ENCODE measurements at regions not wholly inside any gene's neighbourhood (a gene's known extent, or its start where the extent isn't known, plus 50 kb on each side); places are given as distances from the start of the nearest gene placed in this dataset.

DNA sequence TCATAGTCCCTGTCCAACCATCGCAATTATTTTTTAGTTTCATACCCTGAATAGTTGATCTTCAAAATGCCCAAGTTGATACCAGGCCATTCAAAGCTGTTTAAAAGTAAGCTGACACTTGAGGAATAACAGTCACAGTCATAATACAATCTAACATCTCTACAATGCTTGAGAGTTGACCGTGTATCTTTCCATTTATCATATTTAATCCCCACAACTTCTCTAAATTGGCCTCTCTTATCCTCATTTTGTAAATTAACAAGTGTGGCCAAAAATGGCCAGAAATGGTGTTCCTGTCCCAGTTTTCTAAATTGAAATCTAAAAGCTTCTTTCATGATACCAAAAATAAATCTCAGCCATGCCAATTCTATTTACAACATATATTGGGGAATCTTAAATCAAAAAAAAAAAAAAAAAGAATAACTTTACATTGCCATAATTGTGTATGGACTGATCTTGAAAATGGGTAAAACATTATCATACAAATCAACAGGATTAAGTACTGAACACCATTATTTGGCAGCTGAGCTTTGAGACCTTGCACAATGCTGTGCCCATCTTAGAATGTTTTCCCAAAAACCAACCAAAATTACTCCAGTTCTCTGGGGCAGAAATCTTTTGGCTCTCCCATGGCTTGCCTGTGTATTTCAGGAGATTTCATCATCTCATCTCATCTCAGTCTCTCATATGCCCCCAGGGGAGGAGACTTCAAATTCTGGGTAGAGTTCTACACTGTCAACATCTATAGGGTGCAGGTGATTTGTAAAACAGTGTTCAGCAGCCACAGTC is 448.7 kb upstream of the JARID2 start:
- no peak for DNase-seq (ENCODE audit: low read depth in 2 of 3, low spot score in 2 of 3)

DNA sequence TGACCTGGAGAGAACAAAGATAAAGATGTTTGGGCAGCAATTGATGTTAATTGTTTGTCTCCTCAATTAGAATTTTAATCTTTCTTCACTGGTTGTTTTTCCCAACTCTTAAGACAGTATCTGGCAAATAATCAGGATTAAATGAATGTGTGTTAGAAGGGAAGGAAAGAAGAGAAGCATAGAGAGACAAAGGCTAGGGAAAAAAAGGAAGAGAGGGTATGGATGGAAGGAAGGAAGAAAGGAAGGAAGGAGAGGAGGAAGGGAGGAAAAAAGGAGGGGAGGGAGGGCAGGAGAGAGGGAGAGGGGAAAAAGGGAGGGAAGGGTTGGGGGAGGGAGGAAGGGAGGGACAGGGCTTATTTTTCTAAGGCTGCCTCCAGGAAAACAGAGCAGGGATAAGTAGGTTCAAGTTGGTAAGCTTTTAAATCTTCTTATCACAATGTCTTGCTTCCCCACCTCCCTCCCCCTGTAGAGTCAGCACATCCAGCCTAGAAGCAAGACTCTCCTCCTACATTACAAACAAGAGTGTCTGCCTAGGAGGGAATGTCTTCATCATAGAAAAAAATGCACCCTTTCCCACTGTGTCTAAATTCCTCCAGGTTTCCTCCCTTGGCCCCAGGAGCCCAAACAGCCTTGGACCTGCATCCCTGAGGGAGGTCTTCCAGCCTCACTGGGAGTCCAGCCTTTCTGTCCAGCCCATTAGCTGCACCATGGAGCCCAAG is 447.8 kb upstream of the JARID2 start:
- DNase-seq (ENCODE audit: low read depth in 2 of 3, low spot score in 2 of 3), result no peak

DNA sequence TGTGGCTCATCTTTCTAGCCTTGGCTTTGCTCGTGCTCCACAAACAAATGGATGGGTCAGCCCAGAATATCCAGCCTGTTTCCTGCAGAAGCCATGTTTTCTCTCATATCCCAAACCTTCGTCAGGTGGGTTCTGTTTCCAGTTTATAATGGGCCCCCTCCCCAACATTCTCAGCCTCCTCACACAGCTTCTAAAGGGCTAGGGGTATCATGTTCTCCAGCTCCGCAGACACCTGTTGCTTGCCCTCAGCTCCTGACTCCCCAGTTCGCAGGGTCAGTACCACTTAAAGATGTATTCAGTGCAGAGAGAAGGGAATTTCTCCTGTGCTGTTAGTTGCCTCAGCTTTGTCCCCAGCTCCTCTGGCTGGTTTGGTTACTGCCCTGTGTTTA is 447.3 kb upstream of the JARID2 start:
- DNase-seq (ENCODE audit: low read depth in 2 of 3, low spot score in 2 of 3), result no peak

DNA sequence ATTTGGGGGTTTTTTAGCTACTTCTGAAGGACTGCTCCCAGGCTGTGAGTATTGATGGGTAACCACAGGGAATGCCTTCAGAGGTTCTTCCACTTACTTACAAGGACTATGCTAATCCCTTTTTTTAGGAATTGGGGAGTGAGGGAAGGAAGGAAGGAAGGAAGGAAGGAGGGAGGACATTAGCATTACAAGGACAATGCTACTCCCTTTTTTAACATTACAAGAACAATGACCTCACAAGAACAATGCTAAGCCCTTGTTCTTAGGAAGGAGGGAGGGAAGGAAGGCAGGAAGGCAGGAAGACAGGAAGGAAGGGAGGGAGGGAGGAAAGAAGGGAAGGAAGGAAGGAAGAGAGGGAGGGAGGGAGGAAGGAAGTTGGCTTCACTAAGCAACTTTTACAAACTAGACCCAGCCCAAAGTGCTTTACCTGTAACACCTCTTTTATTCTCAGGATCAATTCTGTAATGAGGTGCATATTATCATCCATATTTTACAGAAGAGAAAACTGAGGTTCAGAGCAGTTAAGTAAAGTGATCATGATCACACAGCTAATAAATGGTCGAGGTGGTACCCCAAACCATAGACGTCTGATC is 446.8 kb upstream of the JARID2 start:
- DNase-seq (ENCODE audit: low read depth in 2 of 3, low spot score in 2 of 3), result no peak

DNA sequence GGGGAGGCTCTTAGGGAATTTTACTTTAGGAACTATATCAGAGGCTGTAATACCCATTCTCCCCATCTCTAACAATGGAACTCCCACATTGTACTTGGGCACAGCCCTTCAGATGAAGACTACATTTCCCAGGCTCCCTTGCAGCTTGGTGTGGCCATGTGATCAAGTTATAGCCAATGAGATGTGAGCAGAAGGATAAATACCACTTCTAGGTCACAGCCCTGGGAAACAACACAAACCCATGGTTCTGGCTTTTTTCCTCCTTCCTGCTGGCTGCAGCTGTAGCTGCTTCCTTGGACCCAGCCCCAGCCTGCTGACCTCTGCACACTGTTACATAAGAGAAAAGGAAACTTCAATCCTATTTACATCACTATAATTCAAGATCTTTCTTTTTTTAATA is 445.9 kb upstream of the JARID2 start:
- no peak for DNase-seq (ENCODE audit: low read depth in 2 of 3, low spot score in 2 of 3)

DNA sequence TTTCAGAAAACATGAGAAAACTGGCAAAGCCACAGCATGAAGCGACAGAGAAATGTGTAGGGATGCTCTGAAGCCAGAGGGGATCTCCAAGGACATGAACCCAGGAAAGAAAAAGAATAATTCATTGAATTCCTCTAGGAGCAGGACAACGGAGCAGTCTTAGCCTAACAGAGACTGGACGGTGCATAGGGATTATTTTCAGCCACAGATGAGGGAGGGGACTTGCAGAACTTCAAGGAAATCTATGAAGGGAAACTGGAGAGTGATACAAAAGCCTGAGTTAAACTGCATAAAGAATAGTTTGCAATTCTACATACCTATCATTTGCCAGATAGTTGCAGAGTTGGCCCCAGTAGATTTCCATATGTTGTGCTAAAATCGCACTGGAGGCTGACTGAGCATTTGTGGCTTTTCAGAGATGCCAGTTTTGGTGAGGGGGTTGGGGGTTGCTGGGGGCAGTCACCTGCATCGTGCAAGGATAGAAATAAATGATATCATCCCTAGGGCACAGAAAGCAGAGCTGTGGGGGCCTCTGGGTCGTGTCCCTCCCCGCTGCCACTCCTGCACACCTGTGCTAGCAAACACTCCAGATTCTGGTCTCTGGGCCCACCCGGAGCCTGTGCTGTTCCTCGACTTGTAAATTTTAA is 443.2 kb upstream of the JARID2 start:
- no peak for DNase-seq (ENCODE audit: low read depth in 2 of 3, low spot score in 2 of 3)

DNA sequence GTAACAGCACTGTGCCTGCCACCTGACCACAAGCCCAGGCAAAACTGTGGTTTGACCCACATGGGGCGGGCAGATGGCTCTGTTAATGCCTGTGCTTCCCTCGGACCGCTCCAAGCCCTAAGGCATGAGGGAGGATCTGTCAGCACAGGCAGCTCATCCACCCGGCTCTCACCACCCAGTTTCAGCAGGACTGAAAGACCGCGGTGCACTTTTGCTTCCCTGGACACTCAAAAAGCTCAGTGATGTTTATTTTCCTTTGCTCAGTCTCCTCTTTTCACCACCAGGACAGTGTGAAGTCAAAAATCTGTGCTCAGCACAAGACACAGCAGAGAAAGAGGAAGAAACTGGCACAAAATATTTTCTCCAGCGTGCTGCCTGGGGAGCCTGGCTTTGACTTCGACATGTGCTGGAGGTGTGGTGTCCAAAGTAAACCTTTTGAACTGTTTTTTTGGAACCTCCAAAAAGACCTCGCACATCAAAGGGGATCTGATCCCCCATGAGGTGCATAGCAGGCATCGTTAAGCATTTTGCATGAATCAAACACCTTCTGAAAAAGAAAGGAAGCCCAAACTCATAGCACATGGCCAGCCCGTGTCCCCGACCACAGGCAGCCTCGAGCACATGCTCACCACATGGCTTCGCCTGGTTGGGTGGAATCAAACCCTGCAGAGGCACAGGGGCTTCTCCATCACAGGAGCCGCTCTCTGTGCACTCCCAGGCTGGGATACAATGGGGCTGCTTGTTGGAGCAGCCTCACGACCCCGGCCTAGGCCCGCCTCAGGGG is 441.7 kb upstream of the JARID2 start:
- no peak for DNase-seq (ENCODE audit: low read depth in 2 of 3, low spot score in 2 of 3)

DNA sequence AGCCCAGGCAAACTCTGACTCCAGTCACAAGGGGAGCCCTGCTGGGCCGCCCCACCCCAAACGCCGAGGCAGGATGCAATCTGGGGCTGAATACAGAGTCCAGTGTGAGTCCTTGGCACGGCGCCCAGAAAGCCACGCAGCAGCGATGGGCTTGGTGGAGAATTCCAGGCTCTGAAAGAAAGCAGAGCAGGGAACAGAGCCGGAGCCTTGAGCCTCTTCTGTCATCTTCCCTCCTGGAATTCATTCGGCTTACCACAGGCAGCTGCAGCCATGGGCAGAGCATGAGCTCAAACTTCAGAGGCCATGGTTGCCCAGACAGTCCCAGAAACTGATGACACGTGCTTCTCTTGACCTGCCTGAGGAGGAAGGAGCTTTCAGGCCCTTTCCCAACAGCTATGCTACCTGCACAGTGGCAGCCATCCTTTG is 441.1 kb upstream of the JARID2 start:
- no peak for DNase-seq (ENCODE audit: low read depth in 2 of 3, low spot score in 2 of 3)

DNA sequence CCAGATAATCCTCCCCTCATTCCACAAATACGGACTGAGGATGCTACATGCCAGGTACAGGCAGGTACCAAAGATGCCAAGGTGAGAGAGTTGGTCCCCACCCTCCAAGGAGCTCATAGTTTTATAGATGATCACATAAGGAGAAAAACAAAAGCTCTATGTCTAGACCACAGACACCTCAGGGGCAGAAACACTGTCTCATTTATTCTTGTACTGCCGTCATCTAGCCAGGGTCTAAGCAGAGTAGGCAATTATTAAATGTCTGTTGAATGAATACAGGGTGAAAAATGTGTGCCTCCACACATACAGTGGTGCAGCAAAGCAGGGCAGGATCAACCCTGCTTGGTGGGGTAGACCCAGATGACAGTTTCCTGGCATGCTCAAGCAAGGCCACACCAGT is 439.8 kb upstream of the JARID2 start:
- DNase-seq (ENCODE audit: low read depth in 2 of 3, low spot score in 2 of 3), result no peak

DNA sequence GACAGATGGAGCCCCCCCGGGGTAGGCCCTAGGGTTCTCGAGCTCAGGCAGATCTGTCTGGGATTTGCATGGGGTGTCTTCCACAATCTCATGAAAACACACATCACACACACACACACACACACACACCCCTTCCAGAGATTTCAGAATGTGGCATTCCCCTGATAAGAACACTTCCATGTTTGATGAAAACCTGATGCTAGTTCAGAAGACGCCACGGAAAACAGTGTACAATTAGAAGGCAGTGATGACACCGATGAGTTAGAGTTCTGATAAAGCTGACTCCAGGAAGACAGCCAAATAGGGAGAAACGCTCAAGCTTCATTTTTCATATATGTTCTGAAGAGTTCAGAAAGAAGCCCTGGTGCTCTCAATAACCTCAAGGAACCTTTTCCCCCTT is 438.7 kb upstream of the JARID2 start:
- no peak for DNase-seq (ENCODE audit: low read depth in 2 of 3, low spot score in 2 of 3)

DNA sequence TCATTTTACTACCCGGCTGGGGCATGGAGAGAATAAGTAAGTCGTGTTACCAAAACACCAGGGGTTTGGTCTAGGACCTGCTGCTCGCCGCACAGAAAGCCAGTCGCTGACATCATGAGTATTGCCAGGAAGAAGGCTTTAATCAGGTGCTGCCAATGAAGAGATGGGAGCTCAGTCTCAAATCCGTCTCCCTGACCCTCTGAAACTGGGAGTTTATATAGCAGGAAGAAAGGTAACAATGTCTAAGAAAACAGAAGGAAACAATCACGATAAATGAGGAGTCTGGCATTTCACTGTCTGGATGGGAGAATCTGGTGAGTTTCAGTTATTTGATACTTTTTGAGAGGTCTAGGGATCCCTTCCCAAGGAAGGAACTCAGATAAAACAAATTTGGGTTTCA is 437.9 kb upstream of the JARID2 start:
- DNase-seq (ENCODE audit: low read depth in 2 of 3, low spot score in 2 of 3), result no peak

DNA sequence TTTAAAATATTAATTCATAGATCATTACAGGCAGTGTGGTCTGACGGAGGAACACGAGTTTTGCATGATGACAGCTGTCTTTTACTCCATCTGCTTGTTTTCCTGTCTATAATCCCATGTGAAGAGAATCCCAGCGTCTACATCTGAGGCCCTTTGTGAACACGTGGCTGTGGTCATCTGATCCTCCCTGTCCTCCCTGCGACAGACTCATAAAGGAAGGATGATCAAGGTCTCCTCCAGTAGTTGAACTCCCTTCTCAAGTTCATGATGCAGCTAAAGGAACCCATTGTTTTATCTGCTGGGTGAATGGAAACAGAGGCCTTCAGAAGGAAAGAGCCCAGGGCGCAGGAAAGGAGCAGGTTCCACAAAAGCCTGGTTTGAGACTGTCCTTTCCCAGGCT is 435.8 kb upstream of the JARID2 start:
- DNase-seq (ENCODE audit: low read depth in 2 of 3, low spot score in 2 of 3), result no peak

DNA sequence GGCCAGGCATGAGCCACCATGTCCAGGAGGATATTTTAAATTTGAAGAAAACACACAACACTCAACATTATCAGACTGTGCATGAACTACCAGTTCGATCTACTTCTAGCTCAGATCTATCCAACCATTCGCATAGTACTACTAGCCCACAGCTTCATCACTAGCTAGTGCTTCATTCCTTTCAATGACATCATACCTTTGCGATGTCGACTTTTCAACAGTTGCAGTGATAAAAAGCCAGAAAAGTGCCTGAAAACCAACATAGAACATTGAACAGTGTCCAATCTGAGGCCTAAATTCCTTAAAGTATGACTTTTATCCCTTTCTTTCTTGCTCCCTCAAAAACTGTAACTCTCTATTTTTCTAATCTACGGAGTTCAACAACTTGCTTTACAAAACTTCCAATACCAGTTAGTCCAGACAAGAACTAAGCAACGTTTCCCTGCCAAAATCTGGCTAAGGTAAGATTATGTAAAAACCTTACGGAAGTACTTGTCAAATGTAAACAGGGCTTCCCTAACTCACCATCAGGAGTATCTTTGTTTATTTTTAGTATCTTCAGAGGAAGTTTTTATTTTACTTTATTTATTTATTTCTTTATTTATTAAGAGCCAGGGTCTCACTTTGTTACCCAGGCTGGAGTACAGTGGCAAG is 434.0 kb upstream of the JARID2 start:
- DNase-seq (ENCODE audit: low read depth in 2 of 3, low spot score in 2 of 3), result no peak

DNA sequence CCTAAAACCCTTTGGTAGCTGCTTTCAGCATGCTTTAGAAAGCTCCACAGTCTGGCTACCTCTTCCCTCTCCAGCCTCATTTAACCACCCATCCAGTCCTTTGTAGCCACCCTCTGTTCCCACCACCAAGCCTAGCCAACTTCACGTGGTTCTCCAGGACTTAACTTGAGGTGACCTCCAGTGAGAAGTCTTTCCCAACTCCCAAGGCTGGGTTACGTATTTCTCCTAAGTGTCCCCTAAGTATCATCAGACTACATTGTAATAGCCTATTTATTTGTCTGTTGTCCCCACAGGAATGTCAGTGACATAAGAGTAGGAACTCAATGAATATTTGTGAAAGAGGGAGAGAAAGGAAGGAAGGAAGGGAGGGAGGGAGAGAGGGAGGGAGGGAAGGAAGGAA is 431.9 kb upstream of the JARID2 start:
- DNase-seq (ENCODE audit: low read depth in 2 of 3, low spot score in 2 of 3), result no peak

DNA sequence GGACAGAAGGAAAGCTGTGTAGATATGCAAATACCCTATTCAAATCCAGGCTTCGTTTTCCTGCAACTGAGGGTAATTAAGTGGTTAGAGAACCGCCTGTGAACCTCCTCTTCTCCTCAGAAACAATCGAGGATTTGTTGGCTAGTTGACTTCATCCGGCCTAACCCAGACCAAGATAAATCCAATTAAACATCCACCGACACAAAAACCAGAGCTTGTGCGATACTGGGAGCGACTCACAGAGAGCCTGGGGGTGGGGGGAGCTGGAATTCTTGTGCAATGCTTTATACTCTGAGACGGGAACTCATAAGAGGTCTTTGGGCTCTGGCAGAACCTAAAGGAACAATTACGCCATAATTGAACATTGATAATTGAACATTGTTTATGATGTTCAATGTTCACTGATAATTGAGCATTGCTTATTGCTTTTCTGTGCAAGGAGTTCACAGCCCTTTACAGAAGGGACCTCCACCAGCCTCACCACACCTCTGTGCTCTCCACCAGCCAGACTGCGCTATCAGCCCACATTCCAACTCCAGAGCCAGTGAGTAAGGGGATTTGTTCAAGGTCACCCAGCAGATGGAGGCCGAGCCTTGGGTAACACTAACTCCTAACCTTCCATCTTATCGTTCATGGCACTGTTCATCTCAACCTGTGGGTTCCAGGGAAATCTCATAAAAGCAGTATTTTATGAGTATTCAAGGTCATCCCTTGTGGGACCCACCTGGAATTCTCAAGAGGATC is 429.6 kb upstream of the JARID2 start:
- no peak for DNase-seq (ENCODE audit: low read depth in 2 of 3, low spot score in 2 of 3)

DNA sequence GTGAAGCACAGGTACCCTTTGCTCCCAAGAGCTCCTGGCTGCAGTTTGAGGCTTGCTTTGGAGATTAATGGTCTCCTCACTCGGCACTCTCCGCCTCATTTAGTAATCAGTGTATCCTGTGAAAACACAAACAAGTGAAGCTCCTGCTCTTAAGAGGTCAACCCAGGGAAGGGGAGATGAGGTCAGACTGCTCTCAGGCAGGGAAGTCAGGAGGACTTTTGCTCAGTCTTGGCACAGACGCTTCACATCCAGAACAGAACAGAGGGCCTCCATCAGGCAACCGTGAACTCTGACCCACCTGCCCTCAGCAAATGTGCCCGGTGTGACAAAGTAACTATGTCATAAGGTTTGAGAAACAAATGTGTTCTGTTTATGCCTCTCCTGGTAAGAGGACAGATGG is 428.8 kb upstream of the JARID2 start:
- DNase-seq (ENCODE audit: low read depth in 2 of 3, low spot score in 2 of 3), result no peak

DNA sequence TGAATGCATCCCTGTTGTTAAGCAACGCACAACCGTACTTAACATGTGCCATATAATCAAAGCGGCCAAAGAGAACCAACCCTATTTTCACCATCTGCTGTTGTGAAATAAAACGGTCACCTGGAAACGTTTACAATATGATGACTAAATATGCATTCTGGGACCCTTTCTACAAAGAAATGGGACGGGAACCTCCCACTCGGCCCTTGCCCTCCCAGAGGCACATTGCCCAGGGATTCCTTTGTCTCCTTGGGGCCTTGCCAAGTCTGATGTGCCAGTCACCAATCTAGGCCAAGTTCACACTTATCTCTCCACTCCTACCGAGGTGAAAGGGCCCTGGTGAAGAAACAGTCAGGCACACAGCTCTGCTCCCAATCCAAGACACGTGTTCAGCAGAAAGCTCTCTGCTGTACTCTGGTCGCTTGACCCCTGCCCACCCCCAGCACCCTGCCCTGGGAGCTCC is 427.4 kb upstream of the JARID2 start:
- DNase-seq (ENCODE audit: low read depth in 2 of 3, low spot score in 2 of 3), result no peak

DNA sequence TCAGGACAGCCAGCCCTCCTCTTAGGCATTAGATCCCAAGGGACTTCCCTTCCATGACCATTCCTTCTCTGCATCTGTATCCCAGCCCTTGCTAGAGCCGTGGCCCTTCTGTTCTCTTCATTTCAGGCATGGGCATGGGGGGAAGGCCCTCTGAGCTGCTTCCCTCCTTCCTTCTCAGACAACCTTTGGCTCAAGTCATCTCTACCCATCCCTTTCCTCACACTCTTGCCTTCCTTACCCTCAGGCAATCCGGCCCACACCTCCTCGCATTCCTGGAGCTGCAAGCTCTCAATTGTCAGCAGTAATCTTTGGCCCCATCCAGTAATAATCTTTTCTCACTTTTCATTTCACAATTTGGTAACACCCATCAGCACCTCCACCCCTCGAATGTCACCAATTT is 426.9 kb upstream of the JARID2 start:
- no peak for DNase-seq (ENCODE audit: low read depth in 2 of 3, low spot score in 2 of 3)

DNA sequence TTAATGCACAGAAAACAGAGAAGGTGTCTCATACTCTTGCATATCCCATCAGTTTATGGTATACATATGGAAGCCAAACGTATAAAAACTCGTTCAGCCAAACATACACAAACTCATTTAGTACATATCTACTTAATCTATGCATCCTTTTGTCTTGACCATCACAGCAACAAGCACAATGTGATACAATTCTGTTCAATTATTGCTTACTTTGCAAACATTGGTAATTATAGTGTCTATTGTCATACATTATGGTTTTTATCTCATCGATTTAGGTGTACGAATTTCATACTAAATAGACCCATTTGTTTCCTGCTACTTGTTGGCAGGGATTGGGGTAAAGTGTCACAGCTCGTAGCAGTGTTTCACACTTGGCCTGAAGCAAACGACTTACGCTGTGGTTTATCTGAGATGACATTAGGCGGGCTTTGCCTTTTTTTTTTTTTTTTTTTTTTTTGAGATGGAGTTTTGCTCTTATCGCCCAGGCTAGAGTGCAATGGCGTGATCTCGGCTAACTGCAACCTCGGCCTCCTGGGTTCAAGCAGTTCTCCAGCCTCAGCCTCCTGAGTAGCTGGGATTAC is 425.9 kb upstream of the JARID2 start:
- DNase-seq (ENCODE audit: low read depth in 2 of 3, low spot score in 2 of 3), result no peak
